GM23338 (cell line): ENCODE measurements at regions not wholly inside any gene's neighbourhood (a gene's known extent, or its start where the extent isn't known, plus 50 kb on each side); places are given as distances from the start of the nearest gene placed in this dataset.

ENCODE experiments used
- ATAC-seq: fragments of 200-7000 bp; cut with Tn5 transposase; 3 replicates; pipeline ENCODE4 v1.9.1; 2020
- DNase-seq: peaks from one replicate; pipeline ENCODE4 v3.0.0-alpha.2; 2015; ENCODE audit warnings: low spot score
- H2AFZ ChIP-seq: fragments of 200-600 bp; sonication (generic); 2 replicates; pipeline ENCODE4 v1.8.0; 2016; ENCODE audit warnings: antibody characterized with exemption, mild to moderate bottlenecking, moderate library complexity
- H3F3A ChIP-seq: fragments of 200-600 bp; sonication (generic); replicated peaks from 2 replicates; pipeline ENCODE4 v1.8.0; 2017; ENCODE audit warnings: antibody characterized with exemption, mixed run types, low read depth
- H3K27ac ChIP-seq: fragments of 200-600 bp; sonication (generic); 2 replicates; pipeline ENCODE4 v1.6.1; 2016; ENCODE audit warnings: low read depth
- H3K27me3 ChIP-seq: fragments of 200-600 bp; sonication (generic); 2 replicates; pipeline ENCODE4 v1.8.0; 2016; ENCODE audit warnings: mild to moderate bottlenecking, mixed run types, moderate library complexity; ENCODE audit not compliant: insufficient read depth
- H3K36me3 ChIP-seq: fragments of 200-600 bp; sonication (generic); 2 replicates; pipeline ENCODE4 v1.8.0; 2016; ENCODE audit warnings: mild to moderate bottlenecking; ENCODE audit not compliant: insufficient read depth
- H3K4me1 ChIP-seq: fragments of 200-600 bp; sonication (generic); 2 replicates; pipeline ENCODE4 v1.8.0; 2016; ENCODE audit warnings: mild to moderate bottlenecking, moderate library complexity; ENCODE audit not compliant: insufficient read depth
- H3K4me2 ChIP-seq: fragments of 200-600 bp; sonication (generic); 2 replicates; pipeline ENCODE4 v1.7.1; 2017; ENCODE audit warnings: mixed run types
- H3K4me3 ChIP-seq: fragments of 200-600 bp; sonication (generic); 2 replicates; pipeline ENCODE4 v1.6.1; 2016; ENCODE audit warnings: mixed run types
- H3K79me2 ChIP-seq: fragments of 200-600 bp; sonication (generic); replicated peaks from 2 replicates; pipeline ENCODE4 v1.8.0; 2017; ENCODE audit warnings: mild to moderate bottlenecking; ENCODE audit not compliant: insufficient read depth
- H3K9me2 ChIP-seq: fragments of 200-600 bp; sonication (generic); 2 replicates; pipeline ENCODE4 v1.8.0; 2017; ENCODE audit not compliant: insufficient read depth
- H4K20me1 ChIP-seq: fragments of 200-600 bp; sonication (generic); replicated peaks from 2 replicates; pipeline ENCODE4 v1.8.0; 2017; ENCODE audit warnings: mild to moderate bottlenecking; ENCODE audit not compliant: insufficient read depth
- H3K27ac Mint-ChIP-seq: 2 replicates; pipeline ENCODE4 v1.8.0; 2020; ENCODE audit warnings: inconsistent platforms, mild to moderate bottlenecking, moderate library complexity, mixed read lengths
- H3K27me3 Mint-ChIP-seq: 3 replicates; pipeline ENCODE4 v1.8.0; 2022; ENCODE audit warnings: low read depth, mild to moderate bottlenecking, moderate library complexity, mixed read lengths, inconsistent platforms; ENCODE audit not compliant: insufficient read depth, poor library complexity
- H3K36me3 Mint-ChIP-seq: 3 replicates; pipeline ENCODE4 v1.8.0; 2021; ENCODE audit warnings: low read depth, mild to moderate bottlenecking, inconsistent platforms, moderate library complexity, mixed read lengths
- H3K4me1 Mint-ChIP-seq: 3 replicates; pipeline ENCODE4 v1.8.0; 2020; ENCODE audit warnings: mild to moderate bottlenecking, inconsistent platforms, mixed read lengths
- H3K4me3 Mint-ChIP-seq: 3 replicates; pipeline ENCODE4 v1.8.0; 2021; ENCODE audit warnings: moderate library complexity, mild to moderate bottlenecking, inconsistent platforms, mixed read lengths
- H3K9me3 Mint-ChIP-seq: 3 replicates; pipeline ENCODE4 v1.8.0; 2020; ENCODE audit warnings: moderate library complexity, mild to moderate bottlenecking, inconsistent platforms, mixed read lengths
- CREB1 ChIP-seq: fragments of 250-450 bp; sonication (Bioruptor Pico); IDR thresholded peaks from 2 replicates; pipeline ENCODE4 v1.5.0; 2020; ENCODE audit warnings: low read depth, mild to moderate bottlenecking, moderate library complexity
- EZH2 ChIP-seq: fragments of 200-600 bp; sonication (generic); IDR thresholded peaks from one replicate; pipeline ENCODE4 v1.8.0; 2017; ENCODE audit warnings: antibody characterized with exemption, mild to moderate bottlenecking, low read depth; ENCODE audit not compliant: unreplicated experiment
- EZH2phosphoT487 ChIP-seq: fragments of 200-600 bp; sonication (generic); IDR thresholded peaks from one replicate; pipeline ENCODE4 v1.8.1; 2018; ENCODE audit warnings: antibody characterized with exemption; ENCODE audit not compliant: unreplicated experiment
- JUNB ChIP-seq: IDR thresholded peaks from one replicate; pipeline ENCODE4 v1.6.1; 2016; ENCODE audit warnings: antibody characterized with exemption; ENCODE audit not compliant: unreplicated experiment
- NANOG ChIP-seq: IDR thresholded peaks from 2 replicates; pipeline ENCODE4 v1.6.1; 2016; ENCODE audit warnings: antibody characterized with exemption, borderline replicate concordance
- POLR2AphosphoS5 ChIP-seq: IDR thresholded peaks from 2 replicates; pipeline ENCODE4 v1.6.1; 2016; ENCODE audit warnings: antibody characterized with exemption, low read depth
- STAT1 ChIP-seq: IDR thresholded peaks from one replicate; pipeline ENCODE4 v1.6.1; 2016; ENCODE audit warnings: antibody characterized with exemption; ENCODE audit not compliant: unreplicated experiment
- ZNF114 ChIP-seq: fragments of 250-450 bp; sonication (Bioruptor Pico); IDR thresholded peaks from 2 replicates; pipeline ENCODE4 v1.5.0; 2020; ENCODE audit warnings: mild to moderate bottlenecking, moderate library complexity
- ZNF331 ChIP-seq: fragments of 250-450 bp; sonication (Bioruptor Pico); IDR thresholded peaks from 2 replicates; pipeline ENCODE4 v1.5.0; 2020; ENCODE audit warnings: low read depth, mild to moderate bottlenecking, moderate library complexity
- TF ChIP-seq, protein P1 (sequence below), 2 experiments: fragments of 200-600 bp in 1 of 2; sonication (generic) in 1 of 2; conservative IDR thresholded peaks; 2 replicates each; pipeline versions ENCODE4 v1.5.1 to v1.6.1; 2016 to 2017; ENCODE audit warnings: antibody characterized with exemption in 2 of 2, low read depth in 2 of 2, mild to moderate bottlenecking in 2 of 2, moderate library complexity in 1 of 2
- TF ChIP-seq, protein P2 (sequence below): IDR thresholded peaks from 2 replicates; pipeline ENCODE4 v1.6.1; 2016; ENCODE audit warnings: antibody characterized with exemption
- TF ChIP-seq, protein P3 (sequence below): IDR thresholded peaks from one replicate; pipeline ENCODE4 v1.6.1; 2018; ENCODE audit warnings: antibody characterized with exemption; ENCODE audit not compliant: unreplicated experiment
- TF ChIP-seq, protein P4 (sequence below): fragments of 250-450 bp; sonication (Bioruptor Pico); IDR thresholded peaks from 2 replicates; pipeline ENCODE4 v1.5.0; 2020; ENCODE audit warnings: mild to moderate bottlenecking, moderate library complexity

DNA sequence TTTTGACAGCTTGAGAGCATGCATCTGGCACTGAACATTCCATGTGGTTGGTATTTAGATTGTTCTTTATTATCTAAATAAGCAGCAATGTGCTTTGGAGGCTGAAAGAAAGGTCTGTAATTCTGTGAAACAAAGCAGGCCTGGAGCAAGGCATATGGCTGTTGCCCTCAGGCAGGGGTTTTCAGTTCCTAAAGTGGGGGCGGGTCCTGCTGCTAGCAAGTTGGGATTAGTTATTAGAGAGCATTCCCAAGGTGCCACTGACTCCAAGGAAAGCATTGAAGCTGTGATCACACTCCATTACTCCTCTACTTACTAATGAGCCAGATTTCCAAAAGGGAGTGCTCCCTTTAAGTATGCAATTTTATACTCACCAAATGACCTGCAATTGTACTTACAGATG, 432.2 kb downstream of the OLFM4 start (continued):
- TF ChIP-seq, protein P1, sequence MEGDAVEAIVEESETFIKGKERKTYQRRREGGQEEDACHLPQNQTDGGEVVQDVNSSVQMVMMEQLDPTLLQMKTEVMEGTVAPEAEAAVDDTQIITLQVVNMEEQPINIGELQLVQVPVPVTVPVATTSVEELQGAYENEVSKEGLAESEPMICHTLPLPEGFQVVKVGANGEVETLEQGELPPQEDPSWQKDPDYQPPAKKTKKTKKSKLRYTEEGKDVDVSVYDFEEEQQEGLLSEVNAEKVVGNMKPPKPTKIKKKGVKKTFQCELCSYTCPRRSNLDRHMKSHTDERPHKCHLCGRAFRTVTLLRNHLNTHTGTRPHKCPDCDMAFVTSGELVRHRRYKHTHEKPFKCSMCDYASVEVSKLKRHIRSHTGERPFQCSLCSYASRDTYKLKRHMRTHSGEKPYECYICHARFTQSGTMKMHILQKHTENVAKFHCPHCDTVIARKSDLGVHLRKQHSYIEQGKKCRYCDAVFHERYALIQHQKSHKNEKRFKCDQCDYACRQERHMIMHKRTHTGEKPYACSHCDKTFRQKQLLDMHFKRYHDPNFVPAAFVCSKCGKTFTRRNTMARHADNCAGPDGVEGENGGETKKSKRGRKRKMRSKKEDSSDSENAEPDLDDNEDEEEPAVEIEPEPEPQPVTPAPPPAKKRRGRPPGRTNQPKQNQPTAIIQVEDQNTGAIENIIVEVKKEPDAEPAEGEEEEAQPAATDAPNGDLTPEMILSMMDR (conservative IDR thresholded peaks at IDR 0.05; ENCODE audit: low read depth in 2 of 2) = no peak

DNA sequence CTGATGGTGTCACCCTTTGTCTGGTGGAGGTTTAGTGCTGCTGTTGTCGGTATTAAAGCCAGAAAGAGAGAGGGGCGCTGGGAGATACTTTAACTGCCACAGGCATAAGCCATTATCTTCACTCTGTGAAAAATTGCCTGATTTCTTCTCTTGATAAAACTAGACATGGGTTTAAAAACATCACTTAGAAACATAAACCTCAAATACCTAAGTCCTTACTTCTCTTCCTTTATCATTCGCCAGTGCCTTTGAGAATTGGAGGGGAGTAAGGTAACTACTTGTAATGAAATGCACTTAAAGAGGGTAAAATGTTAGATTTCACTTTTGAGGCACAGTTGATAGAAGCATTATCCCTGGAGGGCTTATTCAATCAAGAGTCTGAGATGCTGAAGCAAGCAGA, 434.5 kb downstream of the OLFM4 start:
- H3K27ac ChIP-seq = no peak overlapping the region
- no peaks in the 10 kb centered on the region for H3K79me2 ChIP-seq
- TF ChIP-seq JUNB (no peak), ZNF114 (no peak), EZH2phosphoT487 (no peak), EZH2 (no peak), NANOG (no peak), CREB1 (CRISPR knock-in tag) (no peak), ZNF331 (no peak), POLR2AphosphoS5 (no peak), STAT1 (no peak)
- TF ChIP-seq, protein P2, sequence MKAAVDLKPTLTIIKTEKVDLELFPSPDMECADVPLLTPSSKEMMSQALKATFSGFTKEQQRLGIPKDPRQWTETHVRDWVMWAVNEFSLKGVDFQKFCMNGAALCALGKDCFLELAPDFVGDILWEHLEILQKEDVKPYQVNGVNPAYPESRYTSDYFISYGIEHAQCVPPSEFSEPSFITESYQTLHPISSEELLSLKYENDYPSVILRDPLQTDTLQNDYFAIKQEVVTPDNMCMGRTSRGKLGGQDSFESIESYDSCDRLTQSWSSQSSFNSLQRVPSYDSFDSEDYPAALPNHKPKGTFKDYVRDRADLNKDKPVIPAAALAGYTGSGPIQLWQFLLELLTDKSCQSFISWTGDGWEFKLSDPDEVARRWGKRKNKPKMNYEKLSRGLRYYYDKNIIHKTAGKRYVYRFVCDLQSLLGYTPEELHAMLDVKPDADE = no peak
- TF ChIP-seq, protein P3, sequence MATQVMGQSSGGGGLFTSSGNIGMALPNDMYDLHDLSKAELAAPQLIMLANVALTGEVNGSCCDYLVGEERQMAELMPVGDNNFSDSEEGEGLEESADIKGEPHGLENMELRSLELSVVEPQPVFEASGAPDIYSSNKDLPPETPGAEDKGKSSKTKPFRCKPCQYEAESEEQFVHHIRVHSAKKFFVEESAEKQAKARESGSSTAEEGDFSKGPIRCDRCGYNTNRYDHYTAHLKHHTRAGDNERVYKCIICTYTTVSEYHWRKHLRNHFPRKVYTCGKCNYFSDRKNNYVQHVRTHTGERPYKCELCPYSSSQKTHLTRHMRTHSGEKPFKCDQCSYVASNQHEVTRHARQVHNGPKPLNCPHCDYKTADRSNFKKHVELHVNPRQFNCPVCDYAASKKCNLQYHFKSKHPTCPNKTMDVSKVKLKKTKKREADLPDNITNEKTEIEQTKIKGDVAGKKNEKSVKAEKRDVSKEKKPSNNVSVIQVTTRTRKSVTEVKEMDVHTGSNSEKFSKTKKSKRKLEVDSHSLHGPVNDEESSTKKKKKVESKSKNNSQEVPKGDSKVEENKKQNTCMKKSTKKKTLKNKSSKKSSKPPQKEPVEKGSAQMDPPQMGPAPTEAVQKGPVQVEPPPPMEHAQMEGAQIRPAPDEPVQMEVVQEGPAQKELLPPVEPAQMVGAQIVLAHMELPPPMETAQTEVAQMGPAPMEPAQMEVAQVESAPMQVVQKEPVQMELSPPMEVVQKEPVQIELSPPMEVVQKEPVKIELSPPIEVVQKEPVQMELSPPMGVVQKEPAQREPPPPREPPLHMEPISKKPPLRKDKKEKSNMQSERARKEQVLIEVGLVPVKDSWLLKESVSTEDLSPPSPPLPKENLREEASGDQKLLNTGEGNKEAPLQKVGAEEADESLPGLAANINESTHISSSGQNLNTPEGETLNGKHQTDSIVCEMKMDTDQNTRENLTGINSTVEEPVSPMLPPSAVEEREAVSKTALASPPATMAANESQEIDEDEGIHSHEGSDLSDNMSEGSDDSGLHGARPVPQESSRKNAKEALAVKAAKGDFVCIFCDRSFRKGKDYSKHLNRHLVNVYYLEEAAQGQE = no peak
- TF ChIP-seq, protein P4, sequence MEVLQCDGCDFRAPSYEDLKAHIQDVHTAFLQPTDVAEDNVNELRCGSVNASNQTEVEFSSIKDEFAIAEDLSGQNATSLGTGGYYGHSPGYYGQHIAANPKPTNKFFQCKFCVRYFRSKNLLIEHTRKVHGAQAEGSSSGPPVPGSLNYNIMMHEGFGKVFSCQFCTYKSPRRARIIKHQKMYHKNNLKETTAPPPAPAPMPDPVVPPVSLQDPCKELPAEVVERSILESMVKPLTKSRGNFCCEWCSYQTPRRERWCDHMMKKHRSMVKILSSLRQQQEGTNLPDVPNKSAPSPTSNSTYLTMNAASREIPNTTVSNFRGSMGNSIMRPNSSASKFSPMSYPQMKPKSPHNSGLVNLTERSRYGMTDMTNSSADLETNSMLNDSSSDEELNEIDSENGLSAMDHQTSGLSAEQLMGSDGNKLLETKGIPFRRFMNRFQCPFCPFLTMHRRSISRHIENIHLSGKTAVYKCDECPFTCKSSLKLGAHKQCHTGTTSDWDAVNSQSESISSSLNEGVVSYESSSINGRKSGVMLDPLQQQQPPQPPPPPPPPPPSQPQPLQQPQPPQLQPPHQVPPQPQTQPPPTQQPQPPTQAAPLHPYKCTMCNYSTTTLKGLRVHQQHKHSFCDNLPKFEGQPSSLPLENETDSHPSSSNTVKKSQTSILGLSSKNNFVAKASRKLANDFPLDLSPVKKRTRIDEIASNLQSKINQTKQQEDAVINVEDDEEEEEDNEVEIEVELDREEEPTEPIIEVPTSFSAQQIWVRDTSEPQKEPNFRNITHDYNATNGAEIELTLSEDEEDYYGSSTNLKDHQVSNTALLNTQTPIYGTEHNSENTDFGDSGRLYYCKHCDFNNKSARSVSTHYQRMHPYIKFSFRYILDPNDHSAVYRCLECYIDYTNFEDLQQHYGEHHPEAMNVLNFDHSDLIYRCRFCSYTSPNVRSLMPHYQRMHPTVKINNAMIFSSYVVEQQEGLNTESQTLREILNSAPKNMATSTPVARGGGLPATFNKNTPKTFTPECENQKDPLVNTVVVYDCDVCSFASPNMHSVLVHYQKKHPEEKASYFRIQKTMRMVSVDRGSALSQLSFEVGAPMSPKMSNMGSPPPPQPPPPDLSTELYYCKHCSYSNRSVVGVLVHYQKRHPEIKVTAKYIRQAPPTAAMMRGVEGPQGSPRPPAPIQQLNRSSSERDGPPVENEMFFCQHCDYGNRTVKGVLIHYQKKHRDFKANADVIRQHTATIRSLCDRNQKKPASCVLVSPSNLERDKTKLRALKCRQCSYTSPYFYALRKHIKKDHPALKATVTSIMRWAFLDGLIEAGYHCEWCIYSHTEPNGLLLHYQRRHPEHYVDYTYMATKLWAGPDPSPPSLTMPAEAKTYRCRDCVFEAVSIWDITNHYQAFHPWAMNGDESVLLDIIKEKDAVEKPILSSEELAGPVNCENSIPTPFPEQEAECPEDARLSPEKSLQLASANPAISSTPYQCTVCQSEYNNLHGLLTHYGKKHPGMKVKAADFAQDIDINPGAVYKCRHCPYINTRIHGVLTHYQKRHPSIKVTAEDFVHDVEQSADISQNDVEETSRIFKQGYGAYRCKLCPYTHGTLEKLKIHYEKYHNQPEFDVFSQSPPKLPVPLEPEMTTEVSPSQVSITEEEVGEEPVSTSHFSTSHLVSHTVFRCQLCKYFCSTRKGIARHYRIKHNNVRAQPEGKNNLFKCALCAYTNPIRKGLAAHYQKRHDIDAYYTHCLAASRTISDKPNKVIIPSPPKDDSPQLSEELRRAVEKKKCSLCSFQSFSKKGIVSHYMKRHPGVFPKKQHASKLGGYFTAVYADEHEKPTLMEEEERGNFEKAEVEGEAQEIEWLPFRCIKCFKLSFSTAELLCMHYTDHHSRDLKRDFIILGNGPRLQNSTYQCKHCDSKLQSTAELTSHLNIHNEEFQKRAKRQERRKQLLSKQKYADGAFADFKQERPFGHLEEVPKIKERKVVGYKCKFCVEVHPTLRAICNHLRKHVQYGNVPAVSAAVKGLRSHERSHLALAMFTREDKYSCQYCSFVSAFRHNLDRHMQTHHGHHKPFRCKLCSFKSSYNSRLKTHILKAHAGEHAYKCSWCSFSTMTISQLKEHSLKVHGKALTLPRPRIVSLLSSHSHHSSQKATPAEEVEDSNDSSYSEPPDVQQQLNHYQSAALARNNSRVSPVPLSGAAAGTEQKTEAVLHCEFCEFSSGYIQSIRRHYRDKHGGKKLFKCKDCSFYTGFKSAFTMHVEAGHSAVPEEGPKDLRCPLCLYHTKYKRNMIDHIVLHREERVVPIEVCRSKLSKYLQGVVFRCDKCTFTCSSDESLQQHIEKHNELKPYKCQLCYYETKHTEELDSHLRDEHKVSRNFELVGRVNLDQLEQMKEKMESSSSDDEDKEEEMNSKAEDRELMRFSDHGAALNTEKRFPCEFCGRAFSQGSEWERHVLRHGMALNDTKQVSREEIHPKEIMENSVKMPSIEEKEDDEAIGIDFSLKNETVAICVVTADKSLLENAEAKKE = no peak

More for the DNA sequence above, 434.5 kb downstream of the OLFM4 start:
- Mint-ChIP-seq H3K9me3 (no peaks in the 10 kb centered on the region; the same call in 2 of the 3 replicates), H3K4me3 (no peak overlapping the region), H3K27me3 (no peaks in the 10 kb centered on the region), H3K36me3 (no peaks in the 10 kb centered on the region), H3K4me1 (no peaks in the 10 kb centered on the region), H3K27ac (no peak overlapping the region)
- DNase-seq (no peak), ATAC-seq (no peak)
- no peak overlapping the region for H3K4me3 ChIP-seq
- H3K9me2 ChIP-seq = no peaks in the 10 kb centered on the region
- no peaks in the 10 kb centered on the region for H3F3A ChIP-seq
- no peak overlapping the region for H3K4me2 ChIP-seq
- H3K36me3 ChIP-seq = no peaks in the 10 kb centered on the region
- H3K27me3 ChIP-seq = no peaks in the 10 kb centered on the region
- no peaks in the 10 kb centered on the region for H3K4me1 ChIP-seq
- peak overlapping the region; percentile 73 for H2AFZ ChIP-seq
- H4K20me1 ChIP-seq = no peaks in the 10 kb centered on the region
